Activated naive CD4-positive, alpha-beta T cell treated with anti-CD3 and anti-CD28 coated beads, Interleukin-2, amount 50 U/mL, for 72 hours (primary cell): ENCODE measurements at regions not wholly inside any gene's neighbourhood (a gene's known extent, or its start where the extent isn't known, plus 50 kb on each side); places are given as distances from the start of the nearest gene placed in this dataset.

ENCODE experiments used
- ATAC-seq, 2 donors: fragments of 150-1000 bp; cut with Tn5 transposase; 2 replicates each; pipeline ENCODE4 v1.10.0; 2021; ENCODE audit warnings: mild to moderate bottlenecking in 2 of 2, moderate library complexity in 2 of 2
- DNase-seq, 2 donors: peaks; one replicate each; pipeline ENCODE4 v3.0.0; 2021 to 2022; ENCODE audit warnings: low spot score in 2 of 2
- H3K27ac Mint-ChIP-seq, 2 donors: one replicate each; pipeline ENCODE4 v1.8.0; 2022; ENCODE audit warnings: mild to moderate bottlenecking in 2 of 2, mixed read lengths in 2 of 2
- H3K36me3 Mint-ChIP-seq, 2 donors: one replicate each; pipeline ENCODE4 v1.8.0; 2022; ENCODE audit warnings: mixed read lengths in 2 of 2
- H3K9me3 Mint-ChIP-seq, 2 donors: one replicate each; pipeline ENCODE4 v1.8.0; 2022; ENCODE audit warnings: mixed read lengths in 2 of 2

- peaks cover 7 to 13% of the 10 kb centered on the region in 2 donors for H3K36me3 Mint-ChIP-seq
- peak; percentile 29 to 59 for DNase-seq
- peak; percentile 71 to 76 for ATAC-seq
- peaks cover 4 to 5% of the 10 kb centered on the region in 2 donors for H3K9me3 Mint-ChIP-seq
- H3K27ac Mint-ChIP-seq = peak overlapping the region; percentile 81 to 97
Measured at GRCh38 chr6:105981002-105981887, 104.9 kb upstream of the PRDM1 start.

DNA sequence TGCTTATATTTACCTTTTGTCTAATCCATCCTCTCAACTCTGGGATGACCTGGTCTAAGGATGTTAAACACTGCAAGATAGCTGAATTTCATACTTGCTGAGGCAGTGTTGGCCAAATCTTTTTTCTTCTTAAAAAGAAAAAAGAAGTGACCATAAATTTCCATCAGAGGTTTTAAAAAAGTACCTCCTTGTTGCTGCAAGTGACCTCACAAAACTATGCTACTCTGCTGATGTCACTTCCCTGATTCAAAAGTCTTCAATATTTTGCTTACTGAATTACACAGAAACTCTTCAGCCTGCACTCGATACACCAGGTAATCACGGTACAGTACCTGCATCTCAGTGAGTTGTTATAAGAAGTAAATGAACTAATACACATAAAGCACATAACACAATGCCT, 107.2 kb upstream of the PRDM1 start:
- no peak overlapping the region for H3K27ac Mint-ChIP-seq

DNA sequence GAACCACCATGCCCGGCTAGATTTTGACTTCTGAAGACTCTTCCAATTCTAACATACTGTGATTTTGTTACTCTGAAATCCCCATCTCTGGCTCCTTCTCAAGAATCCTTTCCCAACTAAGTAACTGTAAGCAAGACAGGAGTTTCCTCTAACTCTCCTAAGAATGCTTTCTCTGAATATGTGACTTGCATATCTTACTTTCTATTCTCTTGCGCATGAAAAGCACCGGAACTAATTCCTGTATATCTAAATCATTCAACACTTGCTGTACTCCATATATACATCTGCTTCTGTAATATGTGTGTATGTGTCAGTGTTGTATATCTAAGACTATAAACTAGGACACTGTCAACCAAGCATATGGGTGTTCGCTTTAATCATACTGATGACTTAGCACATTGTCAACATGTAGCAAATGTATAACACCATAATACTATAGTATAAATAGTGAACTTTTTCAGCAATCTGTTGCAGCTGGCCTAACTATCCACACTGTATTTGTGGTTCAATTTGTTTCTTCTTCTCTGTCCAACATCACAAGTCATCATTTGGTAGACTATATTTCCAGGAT, 108.1 kb upstream of the PRDM1 start:
- peaks cover 12 to 13% of the 10 kb centered on the region in 2 donors for H3K9me3 Mint-ChIP-seq
- DNase-seq = no peak
- no peak overlapping the region for H3K27ac Mint-ChIP-seq
- no peak for ATAC-seq
- H3K36me3 Mint-ChIP-seq = peaks cover 15 to 17% of the 10 kb centered on the region in 2 donors

More for the DNA sequence above, 107.2 kb upstream of the PRDM1 start:
- DNase-seq (no peak), ATAC-seq (no peak)
- peaks cover 7 to 13% of the 10 kb centered on the region in 2 donors for H3K36me3 Mint-ChIP-seq
- H3K9me3 Mint-ChIP-seq = peaks cover 4 to 5% of the 10 kb centered on the region in 2 donors

- peaks cover 21 to 32% of the 10 kb centered on the region in 2 donors for H3K36me3 Mint-ChIP-seq
- no peak for DNase-seq
- H3K9me3 Mint-ChIP-seq = peaks cover 13 to 22% of the 10 kb centered on the region in 2 donors
- no peak for ATAC-seq
- H3K27ac Mint-ChIP-seq = no peak overlapping the region
Measured at GRCh38 chr6:105974986-105975385, 111.2 kb upstream of the PRDM1 start.

- no peak for ATAC-seq
- DNase-seq = no peak
- Mint-ChIP-seq H3K27ac (no peak overlapping the region), H3K36me3 (peaks cover 25 to 34% of the 10 kb centered on the region in 2 donors), H3K9me3 (peaks cover 27 to 31% of the 10 kb centered on the region in 2 donors)
Measured at GRCh38 chr6:105972440-105972839, 113.7 kb upstream of the PRDM1 start.

- Mint-ChIP-seq H3K36me3 (peaks cover 24 to 34% of the 10 kb centered on the region in 2 donors), H3K27ac (no peak overlapping the region), H3K9me3 (peaks cover 27 to 30% of the 10 kb centered on the region in 2 donors)
- ATAC-seq (no peak), DNase-seq (no peak)
Measured at GRCh38 chr6:105968603-105969333, 117.4 kb upstream of the PRDM1 start.

DNA sequence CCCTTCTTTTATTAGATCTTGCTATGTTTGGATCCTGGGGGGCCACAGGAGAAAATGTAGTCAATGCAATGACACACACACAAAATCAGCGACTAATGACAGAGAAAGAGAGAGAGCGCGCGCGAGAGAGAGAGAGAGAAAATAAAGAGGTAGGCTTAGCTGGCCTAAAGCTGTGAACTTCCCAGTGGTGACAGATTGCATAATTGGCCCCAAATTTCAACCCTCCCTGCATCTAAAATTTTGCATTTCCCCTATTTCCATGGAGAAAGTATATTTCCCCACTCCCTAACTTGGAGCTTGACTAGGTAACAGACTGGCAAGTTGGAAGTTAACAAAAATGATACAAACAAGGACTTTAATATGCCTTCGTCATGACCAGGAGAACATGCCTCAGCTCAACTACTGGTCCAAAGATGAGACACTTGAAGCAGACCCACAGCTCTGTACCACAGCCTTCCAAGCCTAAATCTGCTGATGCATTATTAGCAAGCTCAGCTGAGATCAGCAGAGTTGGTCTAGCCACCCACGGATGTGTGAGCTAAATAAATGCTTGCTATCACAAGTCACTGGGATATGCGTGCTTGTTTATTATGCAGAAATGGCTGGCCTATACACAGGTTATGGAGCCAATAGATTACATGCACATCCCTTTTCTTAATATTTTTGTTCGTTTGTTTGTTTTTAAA, 118.1 kb upstream of the PRDM1 start:
- DNase-seq = no peak
- H3K36me3 Mint-ChIP-seq = peaks cover 17 to 30% of the 10 kb centered on the region in 2 donors
- peaks cover 20 to 23% of the 10 kb centered on the region in 2 donors for H3K9me3 Mint-ChIP-seq
- ATAC-seq = no peak
- H3K27ac Mint-ChIP-seq = no peak overlapping the region

DNA sequence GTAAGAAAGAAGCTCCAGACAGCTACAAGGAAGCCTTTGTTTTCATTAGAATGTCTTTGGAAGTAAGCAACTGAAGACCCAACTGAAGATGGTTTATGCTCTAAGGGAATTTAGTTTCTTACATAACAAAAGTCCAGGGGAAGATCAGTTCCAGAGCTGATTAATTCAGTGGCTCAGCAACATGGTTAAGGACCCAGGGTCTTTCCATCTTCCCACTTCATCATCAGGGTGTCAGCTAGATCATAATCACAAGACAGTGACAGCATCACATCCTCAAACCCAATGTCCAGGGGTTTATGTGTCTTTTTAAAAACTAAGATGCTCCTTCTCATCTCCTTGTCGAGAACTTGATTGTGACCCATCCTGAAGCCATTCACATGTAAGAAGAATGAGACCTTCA, 119.7 kb upstream of the PRDM1 start:
- Mint-ChIP-seq H3K9me3 (peaks cover 13 to 14% of the 10 kb centered on the region in 2 donors), H3K27ac (no peak overlapping the region), H3K36me3 (peaks cover 7 to 19% of the 10 kb centered on the region in 2 donors)
- DNase-seq (no peak), ATAC-seq (no peak)

DNA sequence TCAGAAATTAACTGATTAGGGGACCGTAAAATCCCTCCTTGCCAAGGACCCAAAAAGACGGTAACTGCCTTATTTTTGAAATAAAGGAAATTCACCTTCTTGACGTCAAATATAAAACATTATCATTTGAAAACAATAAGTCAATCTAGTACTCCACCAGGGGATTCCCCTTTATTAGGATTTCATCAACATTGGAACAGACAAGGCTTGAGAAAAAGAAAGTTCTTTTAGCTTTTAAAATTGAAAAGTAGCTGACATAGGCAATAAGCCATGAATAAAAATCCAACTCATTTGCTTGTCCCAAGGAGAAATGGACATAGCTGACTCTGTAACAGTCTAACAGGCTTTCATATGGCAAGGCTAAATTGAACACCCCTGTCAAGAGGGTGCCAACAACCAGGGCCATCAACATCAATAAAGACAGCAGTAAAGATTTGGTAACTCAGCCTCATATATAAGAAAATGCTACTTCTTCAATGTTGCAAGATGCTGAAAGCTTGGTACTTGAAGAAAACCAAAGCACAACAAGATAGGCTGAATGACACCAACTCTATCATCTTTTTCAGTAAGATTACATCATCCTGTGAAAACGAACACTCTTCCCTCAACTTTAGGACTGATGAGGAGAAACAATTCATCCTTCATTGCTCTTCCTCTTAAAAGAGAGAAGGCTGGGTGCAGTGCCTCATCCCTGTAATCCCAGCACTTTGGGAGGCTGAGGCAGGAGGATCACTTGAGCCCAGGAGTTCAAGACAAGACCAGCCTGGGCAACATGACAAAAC, 121.0 kb upstream of the PRDM1 start:
- H3K36me3 Mint-ChIP-seq = peaks cover 0 to 13% of the 10 kb centered on the region in 2 donors
- DNase-seq (no peak), ATAC-seq (no peak)
- peaks cover 9 to 14% of the 10 kb centered on the region in 2 donors for H3K9me3 Mint-ChIP-seq
- H3K27ac Mint-ChIP-seq = no peak overlapping the region

DNA sequence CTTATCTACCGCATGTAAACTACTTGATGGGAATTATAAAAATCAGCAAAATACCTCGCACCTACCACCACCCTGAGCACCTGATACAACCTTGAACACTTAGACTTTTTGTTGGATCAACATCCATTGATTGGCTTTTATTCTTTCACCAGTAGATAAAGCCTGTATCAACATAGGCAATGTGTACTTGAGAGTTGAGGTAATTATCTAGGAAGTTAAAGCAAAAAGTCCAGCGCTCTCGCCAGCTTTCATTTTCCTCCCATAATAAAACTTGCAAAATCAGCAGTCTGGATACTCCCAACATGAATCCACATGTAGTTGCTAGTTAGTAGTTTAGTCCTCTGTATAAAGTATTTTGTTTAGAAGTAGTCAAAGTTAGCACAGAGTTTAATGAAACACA, 132.0 kb upstream of the PRDM1 start:
- no peak overlapping the region for H3K27ac Mint-ChIP-seq
- H3K9me3 Mint-ChIP-seq = no peaks in the 10 kb centered on the region
- ATAC-seq (no peak), DNase-seq (no peak)
- H3K36me3 Mint-ChIP-seq = no peaks in the 10 kb centered on the region

GRCh38 chr6:105952772-105953690, 133.1 kb upstream of the PRDM1 start:
- DNase-seq = no peak
- H3K27ac Mint-ChIP-seq = no peak overlapping the region
- H3K36me3 Mint-ChIP-seq = no peaks in the 10 kb centered on the region
- no peaks in the 10 kb centered on the region for H3K9me3 Mint-ChIP-seq
- ATAC-seq = no peak

DNA sequence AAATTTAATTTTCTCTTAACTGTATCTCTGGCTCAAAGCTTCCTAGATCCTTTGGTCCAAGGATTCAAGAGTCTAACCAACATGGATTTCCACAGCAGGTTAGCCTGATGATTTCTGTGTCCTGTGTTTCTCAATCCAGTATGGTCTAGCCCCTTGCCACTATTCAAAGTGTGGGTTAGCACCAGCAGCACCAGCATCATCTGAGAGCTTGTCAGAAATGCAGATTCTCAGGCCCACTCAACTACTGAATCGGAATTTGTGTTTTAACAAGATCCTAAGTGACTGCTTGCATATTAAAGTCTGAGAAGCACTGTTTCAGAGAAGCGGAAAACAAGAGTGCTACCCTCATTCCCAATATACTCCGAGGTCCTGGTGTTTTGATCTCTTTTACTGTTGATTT, 133.8 kb upstream of the PRDM1 start:
- Mint-ChIP-seq H3K27ac (no peak overlapping the region), H3K36me3 (no peaks in the 10 kb centered on the region), H3K9me3 (no peaks in the 10 kb centered on the region)
- no peak for DNase-seq
- ATAC-seq = no peak

- no peak for DNase-seq
- no peak for ATAC-seq
- no peaks in the 10 kb centered on the region for H3K36me3 Mint-ChIP-seq
- H3K27ac Mint-ChIP-seq = no peak overlapping the region
- H3K9me3 Mint-ChIP-seq = no peaks in the 10 kb centered on the region
Measured at GRCh38 chr6:105951322-105951721, 134.8 kb upstream of the PRDM1 start.

DNA sequence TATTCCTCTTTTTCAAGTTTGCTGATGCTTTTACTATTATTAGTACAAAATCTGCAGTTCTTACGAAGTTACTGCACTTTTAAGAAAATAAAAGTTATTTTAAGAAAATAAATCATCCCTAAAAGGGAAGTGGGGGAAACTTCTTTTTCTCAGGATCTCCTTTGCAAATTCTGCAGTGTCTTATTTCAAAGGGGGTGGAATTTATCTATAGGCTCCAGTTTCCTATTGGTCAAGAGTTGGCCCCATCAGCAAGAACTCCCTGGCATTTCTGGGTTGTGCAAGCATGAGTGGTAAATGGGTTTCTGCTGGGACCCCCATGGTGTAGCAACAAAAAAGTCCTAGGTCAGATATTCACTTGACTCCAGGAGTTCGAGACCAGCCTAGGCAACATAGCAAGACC, 136.3 kb upstream of the PRDM1 start:
- no peak overlapping the region for H3K27ac Mint-ChIP-seq
- no peaks in the 10 kb centered on the region for H3K9me3 Mint-ChIP-seq
- DNase-seq = no peak
- ATAC-seq = no peak
- no peaks in the 10 kb centered on the region for H3K36me3 Mint-ChIP-seq

GRCh38 chr6:105943514-105943913, 142.6 kb upstream of the PRDM1 start:
- no peak for DNase-seq
- Mint-ChIP-seq H3K36me3 (no peaks in the 10 kb centered on the region), H3K27ac (no peak overlapping the region), H3K9me3 (no peaks in the 10 kb centered on the region)
- ATAC-seq = no peak
